Amygdala (tissue), 56 donors: ENCODE measurements at regions not wholly inside any gene's neighbourhood (a gene's known extent, or its start where the extent isn't known, plus 50 kb on each side); places are given as distances from the start of the nearest gene placed in this dataset.

Experiments
- DNase-seq, 56 donors: peaks; one replicate each; lab custom pipeline; 2025; lab: John Stamatoyannopoulos, UW

- DNase-seq: peak in 1 of 56 donors; percentile 4
Measured at GRCh38 chr4:71151054-71151453, 157.6 kb downstream of the DCK start.

GRCh38 chr4:71156616-71157015, 163.2 kb downstream of the DCK start:
- peak in 1 of 56 donors; percentile 3 for DNase-seq

GRCh38 chr4:71162386-71162785, 168.9 kb downstream of the DCK start:
- DNase-seq: no peak

GRCh38 chr4:71163317-71163716, 169.9 kb downstream of the DCK start:
- DNase-seq: no peak

GRCh38 chr4:71167083-71167482, 171.7 kb upstream of the SLC4A4 start:
- DNase-seq: no peak

- no peak for DNase-seq
Measured at GRCh38 chr4:71171592-71171991, 167.2 kb upstream of the SLC4A4 start.

- DNase-seq: no peak
Measured at GRCh38 chr4:71181332-71181731, 157.5 kb upstream of the SLC4A4 start.

- peak in 18 of 56 donors; percentile 0 to 63 (median 6) for DNase-seq
Measured at GRCh38 chr4:71184195-71184781, 154.5 kb upstream of the SLC4A4 start.

GRCh38 chr4:71185037-71185436, 153.8 kb upstream of the SLC4A4 start:
- DNase-seq: no peak

- DNase-seq: peak in 7 of 56 donors; percentile 20 to 62 (median 42)
Measured at GRCh38 chr4:71186257-71186565, 152.6 kb upstream of the SLC4A4 start.

- peak in 40 of 56 donors; percentile 4 to 76 (median 39) for DNase-seq
Measured at GRCh38 chr4:71186566-71187403, 152.0 kb upstream of the SLC4A4 start.

GRCh38 chr4:71187404-71188155, 151.2 kb upstream of the SLC4A4 start:
- peak in 20 of 56 donors; percentile 4 to 54 (median 17) for DNase-seq

GRCh38 chr4:71188156-71188640, 150.6 kb upstream of the SLC4A4 start:
- DNase-seq: peak in 3 of 56 donors; percentile 9 to 22 (median 14)

- no peak for DNase-seq
Measured at GRCh38 chr4:71188951-71189350, 149.9 kb upstream of the SLC4A4 start.

GRCh38 chr4:71189471-71189870, 149.3 kb upstream of the SLC4A4 start:
- no peak for DNase-seq

- no peak for DNase-seq
Measured at GRCh38 chr4:71194454-71194853, 144.4 kb upstream of the SLC4A4 start.

- DNase-seq: no peak
Measured at GRCh38 chr4:71195924-71196323, 142.9 kb upstream of the SLC4A4 start.

- no peak for DNase-seq
Measured at GRCh38 chr4:71198958-71199357, 139.9 kb upstream of the SLC4A4 start.

- no peak for DNase-seq
Measured at GRCh38 chr4:71201057-71201456, 137.8 kb upstream of the SLC4A4 start.

GRCh38 chr4:71201817-71202576, 136.8 kb upstream of the SLC4A4 start:
- DNase-seq: no peak
